ENCODE measurements at regions not wholly inside any gene's neighbourhood (a gene's known extent, or its start where the extent isn't known, plus 50 kb on each side); places are given as distances from the start of the nearest gene placed in this dataset.

GRCh38 chr6:4304927-4305455 lies 169.6 kb upstream of the ECI2 start:
- ATAC-seq (ENCODE audit: low read depth) = no peak
- Histone ChIP-seq H3K9me3 (ENCODE audit: severe bottlenecking) (no peaks in the 10 kb centered on the region), H3K27ac (ENCODE audit: poor library complexity, severe bottlenecking) (no peak overlapping the region), H3K4me3 (ENCODE audit: severe bottlenecking) (no peak overlapping the region), H3K4me1 (ENCODE audit: insufficient read depth, poor library complexity, severe bottlenecking) (no peaks in the 10 kb centered on the region), H3K27me3 (ENCODE audit: insufficient read depth, poor library complexity, severe bottlenecking) (no peaks in the 10 kb centered on the region), H3K36me3 (ENCODE audit: low read depth) (no peaks in the 10 kb centered on the region)
- no peak for DNase-seq (ENCODE audit: low spot score)
- TF ChIP-seq CTCF (IDR thresholded peaks at IDR 0.05; ENCODE audit: poor library complexity, severe bottlenecking) = no peak

- no peaks in the 10 kb centered on the region for H3K9me3 ChIP-seq (ENCODE audit: severe bottlenecking)
- DNase-seq (ENCODE audit: low spot score) = no peak
Measured at GRCh38 chr6:4303638-4304037, 168.3 kb upstream of the ECI2 start.

GRCh38 chr6:4302524-4302923 lies 167.1 kb upstream of the ECI2 start:
- H3K36me3 ChIP-seq (ENCODE audit: low read depth) = no peaks in the 10 kb centered on the region
- no peak for TF ChIP-seq CTCF (IDR thresholded peaks at IDR 0.05; ENCODE audit: poor library complexity, severe bottlenecking)
- no peak overlapping the region for H3K27ac ChIP-seq (ENCODE audit: poor library complexity, severe bottlenecking)
- no peak for DNase-seq (ENCODE audit: low spot score)
- no peak for ATAC-seq (ENCODE audit: low read depth)
- H3K4me3 ChIP-seq (ENCODE audit: severe bottlenecking) = no peak overlapping the region
- H3K27me3 ChIP-seq (ENCODE audit: insufficient read depth, poor library complexity, severe bottlenecking) = no peaks in the 10 kb centered on the region
- H3K4me1 ChIP-seq (ENCODE audit: insufficient read depth, poor library complexity, severe bottlenecking) = peaks cover 6% of the 10 kb centered on the region
- H3K9me3 ChIP-seq (ENCODE audit: severe bottlenecking) = no peaks in the 10 kb centered on the region

More at GRCh38 chr6:4303638-4304037, 168.3 kb upstream of the ECI2 start:
- ATAC-seq (ENCODE audit: low read depth) = no peak
- Histone ChIP-seq H3K27me3 (ENCODE audit: insufficient read depth, poor library complexity, severe bottlenecking) (no peaks in the 10 kb centered on the region), H3K36me3 (ENCODE audit: low read depth) (no peaks in the 10 kb centered on the region), H3K4me3 (ENCODE audit: severe bottlenecking) (no peak overlapping the region), H3K27ac (ENCODE audit: poor library complexity, severe bottlenecking) (no peak overlapping the region), H3K4me1 (ENCODE audit: insufficient read depth, poor library complexity, severe bottlenecking) (peaks cover 6% of the 10 kb centered on the region)
- no peak for TF ChIP-seq CTCF (IDR thresholded peaks at IDR 0.05; ENCODE audit: poor library complexity, severe bottlenecking)

- no peak overlapping the region for H3K27ac ChIP-seq (ENCODE audit: poor library complexity, severe bottlenecking)
- DNase-seq (ENCODE audit: low spot score) (no peak), ATAC-seq (ENCODE audit: low read depth) (no peak)
- H3K4me3 ChIP-seq (ENCODE audit: severe bottlenecking) = no peak overlapping the region
- no peaks in the 10 kb centered on the region for H3K9me3 ChIP-seq (ENCODE audit: severe bottlenecking)
- peaks cover 6% of the 10 kb centered on the region for H3K4me1 ChIP-seq (ENCODE audit: insufficient read depth, poor library complexity, severe bottlenecking)
- TF ChIP-seq CTCF (IDR thresholded peaks at IDR 0.05; ENCODE audit: poor library complexity, severe bottlenecking) = no peak
- H3K36me3 ChIP-seq (ENCODE audit: low read depth) = no peaks in the 10 kb centered on the region
- H3K27me3 ChIP-seq (ENCODE audit: insufficient read depth, poor library complexity, severe bottlenecking) = no peaks in the 10 kb centered on the region
Measured at GRCh38 chr6:4301871-4302270, 166.5 kb upstream of the ECI2 start.

DNA sequence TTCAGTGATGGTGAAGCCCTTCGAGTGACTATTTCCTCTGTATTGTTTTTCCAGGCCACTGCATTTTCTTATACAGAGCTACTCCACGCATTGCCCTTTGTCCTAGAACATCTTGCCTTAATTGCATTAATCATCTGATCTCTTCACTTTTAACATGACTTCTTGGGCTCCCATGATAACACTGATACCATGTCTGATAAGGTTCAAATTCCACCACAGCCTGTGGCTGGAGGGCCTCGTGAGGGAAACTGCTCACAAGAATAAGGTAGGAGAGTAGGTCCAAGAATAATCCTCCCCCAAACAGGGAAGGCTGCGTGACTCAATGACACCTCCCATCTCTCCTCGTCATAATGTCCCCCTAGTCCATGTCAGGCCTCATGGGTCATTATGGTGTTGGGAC lies 165.5 kb upstream of the ECI2 start:
- no peak overlapping the region for H3K27ac ChIP-seq (ENCODE audit: poor library complexity, severe bottlenecking)
- DNase-seq (ENCODE audit: low spot score) (no peak), ATAC-seq (ENCODE audit: low read depth) (no peak)
- no peaks in the 10 kb centered on the region for H3K9me3 ChIP-seq (ENCODE audit: severe bottlenecking)
- H3K4me1 ChIP-seq (ENCODE audit: insufficient read depth, poor library complexity, severe bottlenecking) = peaks cover 6% of the 10 kb centered on the region
- no peaks in the 10 kb centered on the region for H3K27me3 ChIP-seq (ENCODE audit: insufficient read depth, poor library complexity, severe bottlenecking)
- TF ChIP-seq CTCF (IDR thresholded peaks at IDR 0.05; ENCODE audit: poor library complexity, severe bottlenecking) = no peak
- H3K4me3 ChIP-seq (ENCODE audit: severe bottlenecking) = no peak overlapping the region
- H3K36me3 ChIP-seq (ENCODE audit: low read depth) = no peaks in the 10 kb centered on the region

Data from RWPE2 (cell line).